ENCODE measurements at regions not wholly inside any gene's neighbourhood (a gene's known extent, or its start where the extent isn't known, plus 50 kb on each side); places are given as distances from the start of the nearest gene placed in this dataset.
"Not testable (repeated sequence)": the region's sequence is repeated elsewhere in the genome, so short reads cannot be mapped to it uniquely, and the experiment has no call there.

GRCh38 chr1:143839182-143839581 lies 132.6 kb downstream of the FAM72C start:
- not testable (repeated sequence) for TF ChIP-seq POLR2A, CTCF (IDR thresholded peaks at IDR 0.05)

Data from suprapubic skin (tissue), 3 donors.